OCI-LY3 (cell line): ENCODE measurements at regions not wholly inside any gene's neighbourhood (a gene's known extent, or its start where the extent isn't known, plus 50 kb on each side); places are given as distances from the start of the nearest gene placed in this dataset.
"Not testable (repeated sequence)": the region's sequence is repeated elsewhere in the genome, so short reads cannot be mapped to it uniquely, and the experiment has no call there.

Source experiments
- H2AFZ ChIP-seq: fragments of 200-600, 300-600 bp; shearing (Covaris generic); 2 replicates; pipeline ENCODE4 v1.6.0; 2014; ENCODE audit warnings: antibody characterized with exemption, low read depth, low read length
- H3K27ac ChIP-seq: fragments of 200-600, 300-600 bp; sonication (generic); 2 replicates; pipeline ENCODE4 v1.5.1; 2014; ENCODE audit warnings: mild to moderate bottlenecking, low read length, moderate library complexity, mixed read lengths
- H3K27me3 ChIP-seq: fragments of 200-600, 300-600 bp; sonication (generic); 2 replicates; pipeline ENCODE4 v1.6.1; 2014; ENCODE audit warnings: low read depth, low read length, mixed read lengths
- H3K36me3 ChIP-seq: fragments of 200-600, 300-600 bp; sonication (generic); replicated peaks from 2 replicates; pipeline ENCODE3; 2014; ENCODE audit warnings: low read depth, low read length, mixed read lengths
- H3K4me1 ChIP-seq: fragments of 300-600, 200-600 bp; sonication (generic); 2 replicates; pipeline ENCODE4 v1.6.1; 2014; ENCODE audit warnings: low read length, mixed read lengths
- H3K4me2 ChIP-seq: fragments of 200-600, 300-600 bp; sonication (generic); 2 replicates; pipeline ENCODE4 v1.6.1; 2014; ENCODE audit warnings: low read length, mixed read lengths
- H3K4me3 ChIP-seq: fragments of 300-600, 200-600 bp; sonication (generic); 2 replicates; pipeline ENCODE4 v1.5.1; 2014; ENCODE audit warnings: antibody characterized with exemption, mild to moderate bottlenecking, low read length, moderate library complexity
- H3K79me2 ChIP-seq: fragments of 300-600, 200-600 bp; shearing (Covaris generic); 2 replicates; pipeline ENCODE4 v1.6.1; 2014; ENCODE audit warnings: mild to moderate bottlenecking, low read length, mixed read lengths
- H3K9ac ChIP-seq: fragments of 300-600, 200-600 bp; shearing (Covaris generic); 2 replicates; pipeline ENCODE4 v1.6.0; 2014; ENCODE audit warnings: mild to moderate bottlenecking, low read length, moderate library complexity
- H3K9me3 ChIP-seq: fragments of 200-600, 300-600 bp; shearing (Covaris generic); 2 replicates; pipeline ENCODE4 v1.6.1; 2014; ENCODE audit warnings: low read length, mixed read lengths; ENCODE audit not compliant: insufficient read depth
- H4K20me1 ChIP-seq: fragments of 200-600, 300-600 bp; sonication (generic); 2 replicates; pipeline ENCODE4 v1.6.1; 2016; ENCODE audit warnings: low read length, mixed read lengths; ENCODE audit not compliant: insufficient read depth
- EZH2phosphoT487 ChIP-seq: fragments of 200-600 bp; shearing (Covaris generic); IDR thresholded peaks from 2 replicates; pipeline ENCODE4 v1.6.1; 2018; ENCODE audit warnings: antibody characterized with exemption, mixed run types, low read depth
- TF ChIP-seq, protein P1 (sequence below): fragments of 200-600, 300-600 bp; sonication (generic); IDR thresholded peaks from 2 replicates; pipeline ENCODE4 v1.5.1; 2014; ENCODE audit warnings: antibody characterized with exemption, low read length, low read depth

DNA sequence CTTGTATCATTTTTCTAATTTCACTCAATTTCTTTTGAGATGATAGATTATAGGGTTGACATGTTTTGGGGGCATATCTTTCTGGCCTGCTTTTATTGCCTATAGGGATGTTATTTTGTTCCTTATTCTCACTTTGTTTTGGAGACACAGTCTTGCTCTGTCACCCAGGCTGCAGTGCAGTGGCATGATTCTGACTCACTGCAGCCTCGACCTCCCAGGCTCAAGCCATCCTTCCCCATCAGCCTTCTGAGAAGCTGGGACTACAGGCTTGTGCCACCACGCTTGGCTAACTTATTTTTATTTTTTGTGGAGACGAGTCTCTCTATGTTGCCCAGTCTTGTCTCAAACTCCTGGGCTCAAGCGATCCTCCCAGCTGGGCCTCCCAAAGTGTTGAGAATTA lies 72.8 kb upstream of the FAN1 start:
- no peaks in the 10 kb centered on the region for H4K20me1 ChIP-seq
- H3K4me2 ChIP-seq: no peak overlapping the region
- H3K4me1 ChIP-seq: no peaks in the 10 kb centered on the region
- no peaks in the 10 kb centered on the region for H3K79me2 ChIP-seq
- no peak overlapping the region for H3K9ac ChIP-seq
- no peak overlapping the region for H3K27ac ChIP-seq
- H3K36me3 ChIP-seq: no peaks in the 10 kb centered on the region
- H3K27me3 ChIP-seq: no peaks in the 10 kb centered on the region
- H3K4me3 ChIP-seq: no peak overlapping the region
- H2AFZ ChIP-seq: no peak overlapping the region
- TF ChIP-seq, protein P1, sequence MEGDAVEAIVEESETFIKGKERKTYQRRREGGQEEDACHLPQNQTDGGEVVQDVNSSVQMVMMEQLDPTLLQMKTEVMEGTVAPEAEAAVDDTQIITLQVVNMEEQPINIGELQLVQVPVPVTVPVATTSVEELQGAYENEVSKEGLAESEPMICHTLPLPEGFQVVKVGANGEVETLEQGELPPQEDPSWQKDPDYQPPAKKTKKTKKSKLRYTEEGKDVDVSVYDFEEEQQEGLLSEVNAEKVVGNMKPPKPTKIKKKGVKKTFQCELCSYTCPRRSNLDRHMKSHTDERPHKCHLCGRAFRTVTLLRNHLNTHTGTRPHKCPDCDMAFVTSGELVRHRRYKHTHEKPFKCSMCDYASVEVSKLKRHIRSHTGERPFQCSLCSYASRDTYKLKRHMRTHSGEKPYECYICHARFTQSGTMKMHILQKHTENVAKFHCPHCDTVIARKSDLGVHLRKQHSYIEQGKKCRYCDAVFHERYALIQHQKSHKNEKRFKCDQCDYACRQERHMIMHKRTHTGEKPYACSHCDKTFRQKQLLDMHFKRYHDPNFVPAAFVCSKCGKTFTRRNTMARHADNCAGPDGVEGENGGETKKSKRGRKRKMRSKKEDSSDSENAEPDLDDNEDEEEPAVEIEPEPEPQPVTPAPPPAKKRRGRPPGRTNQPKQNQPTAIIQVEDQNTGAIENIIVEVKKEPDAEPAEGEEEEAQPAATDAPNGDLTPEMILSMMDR: no peak
- no peak for TF ChIP-seq EZH2phosphoT487
- no peaks in the 10 kb centered on the region for H3K9me3 ChIP-seq

DNA sequence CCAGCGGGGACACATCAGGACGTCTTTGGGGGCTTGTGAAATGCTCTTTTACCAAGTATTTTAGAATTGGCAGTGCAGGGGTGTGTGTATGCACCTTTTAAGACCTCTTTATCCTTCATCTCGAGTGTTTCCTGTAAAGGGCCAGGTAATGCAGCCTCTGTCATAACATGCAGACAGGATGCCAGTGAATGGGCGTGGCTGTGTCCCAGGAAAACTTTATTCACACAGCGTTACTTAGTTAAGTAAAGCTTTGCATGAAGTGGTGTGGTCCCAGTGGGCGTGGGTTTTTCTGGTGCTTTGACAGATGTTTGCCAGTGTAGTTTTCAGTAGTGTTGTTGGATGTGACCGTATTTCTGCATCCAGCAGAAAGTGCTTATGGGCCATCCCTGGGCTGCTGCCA lies 70.3 kb upstream of the FAN1 start:
- not testable (repeated sequence) for H3K79me2 ChIP-seq

DNA sequence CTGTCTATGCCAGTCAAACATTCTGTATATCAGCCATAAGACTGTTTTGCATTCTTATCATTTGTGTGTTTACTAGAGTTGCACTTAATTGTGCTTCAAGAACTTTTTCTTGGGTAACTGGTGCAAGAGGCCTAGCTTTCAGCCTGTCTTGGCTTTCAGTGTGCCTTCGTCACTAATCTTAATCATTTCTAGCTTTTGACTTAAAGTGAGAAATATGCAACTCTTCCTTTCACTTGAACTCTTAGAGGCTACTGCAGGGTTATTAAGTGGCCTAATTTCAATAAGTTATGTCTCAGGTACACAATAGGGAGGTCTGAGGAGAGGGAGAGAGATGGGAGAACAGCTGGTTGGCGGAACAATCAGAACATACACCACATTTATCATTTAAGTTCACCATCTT lies 62.1 kb upstream of the FAN1 start:
- not testable (repeated sequence) for H3K9me3 ChIP-seq, H3K4me2 ChIP-seq, H3K36me3 ChIP-seq, H3K9ac ChIP-seq, H3K79me2 ChIP-seq, H3K4me3 ChIP-seq, H3K27ac ChIP-seq, H3K27me3 ChIP-seq, H2AFZ ChIP-seq, H4K20me1 ChIP-seq
- peaks cover 23% of the 10 kb centered on the region for H3K4me1 ChIP-seq

More for the DNA sequence above, 70.3 kb upstream of the FAN1 start:
- H3K4me1 ChIP-seq, H2AFZ ChIP-seq, H3K9me3 ChIP-seq, H3K4me3 ChIP-seq, H3K36me3 ChIP-seq, H4K20me1 ChIP-seq, H3K27me3 ChIP-seq, H3K9ac ChIP-seq, H3K4me2 ChIP-seq, H3K27ac ChIP-seq: not testable (repeated sequence)

DNA sequence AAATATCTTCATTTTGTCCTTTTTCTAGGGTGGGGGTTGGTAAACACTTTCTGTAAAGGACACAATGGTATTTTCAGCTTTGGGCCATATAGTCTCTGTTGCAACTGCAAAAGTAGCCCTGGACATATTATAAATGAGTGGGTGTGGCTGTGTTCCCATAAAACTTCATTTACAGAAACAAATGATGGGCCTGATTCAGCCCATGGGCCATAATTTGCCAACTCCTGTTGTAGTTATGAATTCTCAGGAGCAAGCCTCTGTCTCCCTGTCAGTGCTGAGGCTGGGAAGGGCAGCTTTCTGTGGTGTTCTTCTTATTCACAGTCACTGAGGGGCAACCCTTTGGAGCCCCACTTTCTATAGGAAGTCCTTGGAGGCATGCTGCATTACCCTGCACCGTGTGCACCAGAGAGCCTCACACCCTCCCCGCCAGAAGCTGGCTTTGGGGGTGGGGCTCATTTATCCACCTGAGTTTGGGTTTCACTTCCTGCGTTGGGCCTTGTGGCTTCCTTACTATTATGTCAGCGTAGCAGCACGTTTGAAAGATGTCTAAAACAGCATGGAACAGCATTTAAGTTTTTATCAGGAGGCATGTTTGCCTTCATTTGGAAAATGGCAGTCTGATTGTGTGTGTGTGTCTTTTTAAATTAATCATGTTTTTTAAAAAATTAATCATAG lies 60.8 kb upstream of the FAN1 start:
- H3K4me2 ChIP-seq: peak overlapping the region; percentile 60
- not testable (repeated sequence) for H3K36me3 ChIP-seq, H3K9ac ChIP-seq, H3K79me2 ChIP-seq, H3K27ac ChIP-seq, H3K27me3 ChIP-seq, H2AFZ ChIP-seq, H3K9me3 ChIP-seq, H4K20me1 ChIP-seq
- H3K4me1 ChIP-seq: peaks cover 23% of the 10 kb centered on the region
- 0 out of 2 replicates have a peak overlapping the region, but pooled peaks have one; percentile 5 for H3K4me3 ChIP-seq

DNA sequence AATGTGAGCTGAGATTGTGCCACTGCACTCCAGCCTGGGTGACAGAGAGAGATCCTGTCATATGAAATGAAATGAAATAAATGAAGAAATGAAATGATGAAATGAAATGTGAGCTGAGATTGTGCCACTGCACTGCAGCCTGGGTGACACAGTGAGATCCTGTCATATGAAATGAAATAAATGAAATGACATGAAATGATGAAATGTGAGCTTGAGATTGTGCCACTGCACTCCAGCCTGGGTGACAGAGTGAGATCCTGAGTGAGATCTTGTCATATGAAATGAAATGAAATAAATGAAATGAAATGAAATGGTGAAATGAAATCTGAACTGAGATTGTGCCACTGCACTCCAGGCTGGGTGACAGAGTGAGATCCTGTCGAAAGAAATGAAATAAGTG lies 58.2 kb upstream of the FAN1 start:
- H3K36me3 ChIP-seq, H3K27me3 ChIP-seq, H4K20me1 ChIP-seq, H2AFZ ChIP-seq, H3K4me3 ChIP-seq, H3K27ac ChIP-seq, H3K9ac ChIP-seq, H3K4me2 ChIP-seq, H3K79me2 ChIP-seq, H3K9me3 ChIP-seq: not testable (repeated sequence)
- peaks cover 23% of the 10 kb centered on the region for H3K4me1 ChIP-seq
